IPS-18c (cell line): ENCODE measurements at regions not wholly inside any gene's neighbourhood (a gene's known extent, or its start where the extent isn't known, plus 50 kb on each side); places are given as distances from the start of the nearest gene placed in this dataset.
A peak's percentile ranks its signal among the peaks of the same experiment; 100 is the strongest.
"Not testable (repeated sequence)": the region's sequence is repeated elsewhere in the genome, so short reads cannot be mapped to it uniquely, and the experiment has no call there.

Experiments used
- H3K4me3 ChIP-seq: 2 replicates; pipeline ENCODE4 v1.7.0; 2013; ENCODE audit warnings: low read depth, mild to moderate bottlenecking, low read length, moderate library complexity; ENCODE audit not compliant: insufficient read depth
- H3K9me3 ChIP-seq: one replicate; pipeline ENCODE4 v1.6.1; 2013; ENCODE audit warnings: mild to moderate bottlenecking, low read length, moderate library complexity; ENCODE audit not compliant: control insufficient read depth, insufficient read depth

GRCh38 chr7:63072806-63073205 lies 925.8 kb upstream of the ZNF722 start:
- Histone ChIP-seq H3K4me3 (peak overlapping the region; percentile 9; the same call in 1 of the 2 replicates), H3K9me3 (peaks cover 45% of the 10 kb centered on the region)

- peak overlapping the region; percentile 9; the same call in 1 of the 2 replicates for H3K4me3 ChIP-seq
- H3K9me3 ChIP-seq = peaks cover 48% of the 10 kb centered on the region
Measured at GRCh38 chr7:63073286-63073685, 925.4 kb upstream of the ZNF722 start.

GRCh38 chr7:63073736-63074135 lies 924.9 kb upstream of the ZNF722 start:
- H3K4me3 ChIP-seq = no peak overlapping the region; the same call in 1 of the 2 replicates
- peaks cover 46% of the 10 kb centered on the region for H3K9me3 ChIP-seq

GRCh38 chr7:63077841-63078240 lies 920.8 kb upstream of the ZNF722 start:
- Histone ChIP-seq H3K9me3 (peaks cover 43% of the 10 kb centered on the region), H3K4me3 (no peak overlapping the region)

- H3K4me3 ChIP-seq = no peak overlapping the region
- peaks cover 32% of the 10 kb centered on the region for H3K9me3 ChIP-seq
Measured at GRCh38 chr7:63080406-63080805, 918.2 kb upstream of the ZNF722 start.

GRCh38 chr7:63080831-63081230 lies 917.8 kb upstream of the ZNF722 start:
- no peak overlapping the region for H3K4me3 ChIP-seq
- peaks cover 32% of the 10 kb centered on the region for H3K9me3 ChIP-seq

- H3K4me3 ChIP-seq = no peak overlapping the region
- H3K9me3 ChIP-seq = peaks cover 6% of the 10 kb centered on the region
Measured at GRCh38 chr7:63087575-63088190, 911.0 kb upstream of the ZNF722 start.

- H3K4me3 ChIP-seq = no peak overlapping the region
- H3K9me3 ChIP-seq = peaks cover 17% of the 10 kb centered on the region
Measured at GRCh38 chr7:63092951-63093350, 905.7 kb upstream of the ZNF722 start.

- Histone ChIP-seq H3K9me3 (peaks cover 18% of the 10 kb centered on the region), H3K4me3 (no peak overlapping the region)
Measured at GRCh38 chr7:63093481-63093880, 905.2 kb upstream of the ZNF722 start.

- H3K4me3 ChIP-seq = no peak overlapping the region
- peaks cover 25% of the 10 kb centered on the region for H3K9me3 ChIP-seq
Measured at GRCh38 chr7:63096141-63096540, 902.5 kb upstream of the ZNF722 start.

- peaks cover 42% of the 10 kb centered on the region for H3K9me3 ChIP-seq
- H3K4me3 ChIP-seq = no peak overlapping the region
Measured at GRCh38 chr7:63104666-63105065, 894.0 kb upstream of the ZNF722 start.

- Histone ChIP-seq H3K9me3 (peaks cover 42% of the 10 kb centered on the region), H3K4me3 (no peak overlapping the region)
Measured at GRCh38 chr7:63105978-63106377, 892.7 kb upstream of the ZNF722 start.

- H3K4me3 ChIP-seq = no peak overlapping the region
- peaks cover 39% of the 10 kb centered on the region for H3K9me3 ChIP-seq
Measured at GRCh38 chr7:63106506-63107388, 891.9 kb upstream of the ZNF722 start.

- H3K4me3 ChIP-seq = not testable (repeated sequence)
- H3K9me3 ChIP-seq = peaks cover 30% of the 10 kb centered on the region
Measured at GRCh38 chr7:63111511-63111910, 887.1 kb upstream of the ZNF722 start.

- H3K9me3 ChIP-seq = peaks cover 24% of the 10 kb centered on the region
Measured at GRCh38 chr7:63112764-63113712, 885.6 kb upstream of the ZNF722 start.

GRCh38 chr7:63113713-63114285 lies 884.9 kb upstream of the ZNF722 start:
- Histone ChIP-seq H3K4me3 (no peak overlapping the region), H3K9me3 (peaks cover 26% of the 10 kb centered on the region)

More at GRCh38 chr7:63112764-63113712, 885.6 kb upstream of the ZNF722 start:
- no peak overlapping the region; the same call in 1 of the 2 replicates for H3K4me3 ChIP-seq
